Naive B cell (primary cell): ENCODE measurements at regions not wholly inside any gene's neighbourhood (a gene's known extent, or its start where the extent isn't known, plus 50 kb on each side); places are given as distances from the start of the nearest gene placed in this dataset.
"Not testable (repeated sequence)": the region's sequence is repeated elsewhere in the genome, so short reads cannot be mapped to it uniquely, and the experiment has no call there.

Experiments
- ATAC-seq, 2 donors: fragments of 150-1000 bp; cut with Tn5 transposase; 2 replicates each; pipeline ENCODE4 v1.10.0; 2021; ENCODE audit warnings: low read depth in 2 of 2, mild to moderate bottlenecking in 2 of 2, moderate library complexity in 2 of 2
- DNase-seq: peaks from one replicate; pipeline ENCODE4 v3.0.0; 2022
- H3K27ac Mint-ChIP-seq, 6 donors: one replicate each; pipeline ENCODE4 v1.8.0; 2020 to 2022; ENCODE audit warnings: mild to moderate bottlenecking in 6 of 6, mixed read lengths in 6 of 6, moderate library complexity in 5 of 6, inconsistent platforms in 2 of 6
- H3K27me3 Mint-ChIP-seq, 3 donors: one replicate each; pipeline ENCODE4 v1.8.0; 2021 to 2022; ENCODE audit warnings: mixed read lengths in 3 of 3, mild to moderate bottlenecking in 1 of 3
- H3K36me3 Mint-ChIP-seq, 2 donors: one replicate each; pipeline ENCODE4 v1.8.0; 2020 to 2022; ENCODE audit warnings: mixed read lengths in 2 of 2, inconsistent platforms in 1 of 2, mild to moderate bottlenecking in 1 of 2
- H3K4me1 Mint-ChIP-seq, 3 donors: one replicate each; pipeline ENCODE4 v1.8.0; 2020 to 2022; ENCODE audit warnings: mixed read lengths in 3 of 3, inconsistent platforms in 1 of 3, mild to moderate bottlenecking in 1 of 3, moderate library complexity in 1 of 3
- H3K4me3 Mint-ChIP-seq, 8 donors: one replicate each; pipeline ENCODE4 v1.8.0; 2020 to 2022; ENCODE audit warnings: mild to moderate bottlenecking in 8 of 8, mixed read lengths in 8 of 8, moderate library complexity in 8 of 8, inconsistent platforms in 2 of 8
- H3K9me3 Mint-ChIP-seq, 7 donors: one replicate each; pipeline ENCODE4 v1.8.0; 2020 to 2022; ENCODE audit warnings: mixed read lengths in 7 of 7, mild to moderate bottlenecking in 5 of 7, inconsistent platforms in 2 of 7, moderate library complexity in 1 of 7

- ATAC-seq, H3K36me3 Mint-ChIP-seq, H3K4me3 Mint-ChIP-seq, H3K27ac Mint-ChIP-seq, H3K27me3 Mint-ChIP-seq, DNase-seq, H3K9me3 Mint-ChIP-seq, H3K4me1 Mint-ChIP-seq: not testable (repeated sequence)
Observed at GRCh38 chr1:83410746-83411413, 588.1 kb downstream of the TTLL7 start.

GRCh38 chr1:83406693-83407371, 592.1 kb downstream of the TTLL7 start:
- not testable (repeated sequence) for ATAC-seq, H3K4me3 Mint-ChIP-seq, DNase-seq, H3K27ac Mint-ChIP-seq, H3K36me3 Mint-ChIP-seq, H3K9me3 Mint-ChIP-seq, H3K27me3 Mint-ChIP-seq
- peaks cover 0 to 12% (median 0%) of the 10 kb centered on the region in 3 donors for H3K4me1 Mint-ChIP-seq

GRCh38 chr1:83405789-83406188, 593.1 kb downstream of the TTLL7 start:
- not testable (repeated sequence) for DNase-seq, H3K27ac Mint-ChIP-seq, H3K9me3 Mint-ChIP-seq, H3K27me3 Mint-ChIP-seq, H3K4me3 Mint-ChIP-seq, ATAC-seq, H3K36me3 Mint-ChIP-seq
- peaks cover 0 to 12% (median 0%) of the 10 kb centered on the region in 3 donors for H3K4me1 Mint-ChIP-seq

- not testable (repeated sequence) for ATAC-seq, DNase-seq, H3K9me3 Mint-ChIP-seq, H3K27ac Mint-ChIP-seq, H3K4me3 Mint-ChIP-seq, H3K27me3 Mint-ChIP-seq, H3K36me3 Mint-ChIP-seq
- H3K4me1 Mint-ChIP-seq = peaks cover 0 to 12% (median 0%) of the 10 kb centered on the region in 3 donors
Observed at GRCh38 chr1:83403500-83403899, 595.4 kb downstream of the TTLL7 start.

- peaks cover 0 to 12% (median 0%) of the 10 kb centered on the region in 3 donors for H3K4me1 Mint-ChIP-seq
- H3K27ac Mint-ChIP-seq, H3K9me3 Mint-ChIP-seq, H3K4me3 Mint-ChIP-seq, H3K27me3 Mint-ChIP-seq, DNase-seq, ATAC-seq, H3K36me3 Mint-ChIP-seq: not testable (repeated sequence)
Observed at GRCh38 chr1:83401146-83401545, 597.8 kb downstream of the TTLL7 start.

GRCh38 chr1:83400173-83400572, 598.8 kb downstream of the TTLL7 start:
- H3K9me3 Mint-ChIP-seq, H3K27ac Mint-ChIP-seq, H3K4me3 Mint-ChIP-seq, H3K4me1 Mint-ChIP-seq, ATAC-seq, DNase-seq, H3K27me3 Mint-ChIP-seq, H3K36me3 Mint-ChIP-seq: not testable (repeated sequence)

- H3K27ac Mint-ChIP-seq, H3K4me1 Mint-ChIP-seq, H3K27me3 Mint-ChIP-seq, H3K36me3 Mint-ChIP-seq, H3K4me3 Mint-ChIP-seq, H3K9me3 Mint-ChIP-seq, DNase-seq, ATAC-seq: not testable (repeated sequence)
Observed at GRCh38 chr1:83398125-83398524, 600.8 kb downstream of the TTLL7 start.

- ATAC-seq, H3K4me1 Mint-ChIP-seq, H3K27me3 Mint-ChIP-seq, DNase-seq, H3K9me3 Mint-ChIP-seq, H3K36me3 Mint-ChIP-seq, H3K27ac Mint-ChIP-seq: not testable (repeated sequence)
- H3K4me3 Mint-ChIP-seq = peak overlapping the region in 1 of 8 donors; percentile 1
Observed at GRCh38 chr1:83395130-83395529, 603.8 kb downstream of the TTLL7 start.

GRCh38 chr1:83386946-83387345, 612.0 kb downstream of the TTLL7 start:
- H3K4me3 Mint-ChIP-seq = not testable (repeated sequence)

GRCh38 chr1:83383107-83383506, 615.8 kb downstream of the TTLL7 start:
- H3K27me3 Mint-ChIP-seq = not testable (repeated sequence)

More at GRCh38 chr1:83386946-83387345, 612.0 kb downstream of the TTLL7 start:
- H3K36me3 Mint-ChIP-seq = peaks cover 0 to 12% of the 10 kb centered on the region in 2 donors
- DNase-seq, ATAC-seq, H3K4me1 Mint-ChIP-seq, H3K27ac Mint-ChIP-seq, H3K27me3 Mint-ChIP-seq: not testable (repeated sequence)
- H3K9me3 Mint-ChIP-seq = peaks cover 2 to 30% (median 10%) of the 10 kb centered on the region in 7 donors

GRCh38 chr1:83373018-83373417, 625.9 kb downstream of the TTLL7 start:
- H3K27ac Mint-ChIP-seq, H3K4me1 Mint-ChIP-seq, H3K9me3 Mint-ChIP-seq, H3K27me3 Mint-ChIP-seq, H3K36me3 Mint-ChIP-seq, DNase-seq, ATAC-seq: not testable (repeated sequence)
- peak overlapping the region in 1 of 8 donors; percentile 16 for H3K4me3 Mint-ChIP-seq

More at GRCh38 chr1:83383107-83383506, 615.8 kb downstream of the TTLL7 start:
- ATAC-seq, DNase-seq, H3K4me3 Mint-ChIP-seq, H3K4me1 Mint-ChIP-seq, H3K27ac Mint-ChIP-seq: not testable (repeated sequence)
- Mint-ChIP-seq H3K36me3 (peaks cover 0 to 12% of the 10 kb centered on the region in 2 donors), H3K9me3 (peaks cover 3 to 40% (median 12%) of the 10 kb centered on the region in 7 donors)

- not testable (repeated sequence) for H3K27ac Mint-ChIP-seq
Observed at GRCh38 chr1:83369853-83370252, 629.1 kb downstream of the TTLL7 start.

GRCh38 chr1:83365320-83365719, 633.6 kb downstream of the TTLL7 start:
- not testable (repeated sequence) for H3K9me3 Mint-ChIP-seq, DNase-seq, H3K4me1 Mint-ChIP-seq, H3K4me3 Mint-ChIP-seq, H3K36me3 Mint-ChIP-seq, H3K27ac Mint-ChIP-seq, ATAC-seq, H3K27me3 Mint-ChIP-seq

More at GRCh38 chr1:83369853-83370252, 629.1 kb downstream of the TTLL7 start:
- not testable (repeated sequence) for H3K9me3 Mint-ChIP-seq, H3K27me3 Mint-ChIP-seq, H3K36me3 Mint-ChIP-seq, DNase-seq, H3K4me1 Mint-ChIP-seq, ATAC-seq, H3K4me3 Mint-ChIP-seq

- not testable (repeated sequence) for H3K4me3 Mint-ChIP-seq, H3K9me3 Mint-ChIP-seq, H3K27me3 Mint-ChIP-seq, H3K36me3 Mint-ChIP-seq, ATAC-seq, DNase-seq, H3K4me1 Mint-ChIP-seq, H3K27ac Mint-ChIP-seq
Observed at GRCh38 chr1:83345375-83345774, 653.6 kb downstream of the TTLL7 start.
